ENCODE measurements at regions not wholly inside any gene's neighbourhood (a gene's known extent, or its start where the extent isn't known, plus 50 kb on each side); places are given as distances from the start of the nearest gene placed in this dataset.

DNA sequence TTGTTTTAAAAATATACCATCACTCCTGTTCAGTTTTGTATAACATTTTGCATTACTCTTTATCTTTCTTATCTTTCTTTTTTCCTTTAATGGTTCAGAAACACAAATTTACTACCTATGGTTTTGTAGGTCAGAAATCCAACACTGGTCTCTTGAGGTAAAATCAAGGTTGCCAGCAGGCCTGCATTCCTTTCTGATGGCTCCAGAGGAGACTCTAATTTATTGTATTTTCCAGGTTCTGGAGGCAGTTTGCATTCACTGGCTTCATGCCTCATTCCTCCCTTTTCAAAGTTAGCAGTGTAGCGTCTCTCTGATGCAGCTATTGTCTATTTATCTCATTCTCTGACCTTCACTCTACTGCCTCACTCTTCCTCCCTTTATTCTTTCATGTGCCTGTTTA lies 767.4 kb downstream of the SLITRK6 start:
- TF ChIP-seq POLR2A (IDR thresholded peaks at IDR 0.05) (no peak), EP300 (IDR thresholded peaks at IDR 0.05) (no peak)
- TF ChIP-seq, protein P1, sequence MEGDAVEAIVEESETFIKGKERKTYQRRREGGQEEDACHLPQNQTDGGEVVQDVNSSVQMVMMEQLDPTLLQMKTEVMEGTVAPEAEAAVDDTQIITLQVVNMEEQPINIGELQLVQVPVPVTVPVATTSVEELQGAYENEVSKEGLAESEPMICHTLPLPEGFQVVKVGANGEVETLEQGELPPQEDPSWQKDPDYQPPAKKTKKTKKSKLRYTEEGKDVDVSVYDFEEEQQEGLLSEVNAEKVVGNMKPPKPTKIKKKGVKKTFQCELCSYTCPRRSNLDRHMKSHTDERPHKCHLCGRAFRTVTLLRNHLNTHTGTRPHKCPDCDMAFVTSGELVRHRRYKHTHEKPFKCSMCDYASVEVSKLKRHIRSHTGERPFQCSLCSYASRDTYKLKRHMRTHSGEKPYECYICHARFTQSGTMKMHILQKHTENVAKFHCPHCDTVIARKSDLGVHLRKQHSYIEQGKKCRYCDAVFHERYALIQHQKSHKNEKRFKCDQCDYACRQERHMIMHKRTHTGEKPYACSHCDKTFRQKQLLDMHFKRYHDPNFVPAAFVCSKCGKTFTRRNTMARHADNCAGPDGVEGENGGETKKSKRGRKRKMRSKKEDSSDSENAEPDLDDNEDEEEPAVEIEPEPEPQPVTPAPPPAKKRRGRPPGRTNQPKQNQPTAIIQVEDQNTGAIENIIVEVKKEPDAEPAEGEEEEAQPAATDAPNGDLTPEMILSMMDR (IDR thresholded peaks at IDR 0.05): no peak
- 4 to 18% (median 5%) methylated on average over 1 of the region's 1 CpG for WGBS, 3 donors
- H3K27ac ChIP-seq: no peak overlapping the region
- H3K4me1 ChIP-seq (ENCODE audit: insufficient read depth): no peaks in the 10 kb centered on the region
- no peak for DNase-seq
- H3K9me3 ChIP-seq: no peaks in the 10 kb centered on the region
- intact Hi-C loops (cut with DNase I): no loop called here
- H3K4me3 ChIP-seq: no peak overlapping the region
- no peaks in the 10 kb centered on the region for H3K36me3 ChIP-seq
- H3K27me3 ChIP-seq: no peaks in the 10 kb centered on the region

DNA sequence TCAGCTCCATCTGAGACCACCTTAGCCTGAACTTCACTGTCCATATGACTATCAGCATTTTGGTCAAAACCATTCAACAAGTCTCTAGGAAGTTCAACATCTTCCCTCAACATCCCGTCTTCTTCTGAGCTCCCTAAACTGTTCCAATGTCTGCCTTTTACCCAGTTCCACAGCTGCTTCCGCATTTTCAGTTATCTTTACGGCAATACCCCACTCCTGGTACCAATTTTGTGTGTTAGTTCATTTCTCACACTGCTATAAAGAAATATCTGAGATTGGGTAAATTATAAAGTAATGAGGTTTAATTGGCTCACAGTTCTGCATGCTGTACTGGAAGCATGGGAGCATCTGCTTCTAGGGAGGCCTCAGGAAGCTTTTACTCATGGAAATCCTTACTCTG lies 771.2 kb downstream of the SLITRK6 start:
- WGBS, 3 donors: 91 to 94% (median 94%) methylated on average over 3 of the region's 3 CpGs
- H3K27me3 ChIP-seq: no peaks in the 10 kb centered on the region
- H3K9me3 ChIP-seq: no peaks in the 10 kb centered on the region
- no peak for DNase-seq
- intact Hi-C loops (cut with DNase I): no loop called here
- no peaks in the 10 kb centered on the region for H3K4me1 ChIP-seq (ENCODE audit: insufficient read depth)
- TF ChIP-seq EP300 (IDR thresholded peaks at IDR 0.05) (no peak), POLR2A (IDR thresholded peaks at IDR 0.05) (no peak)
- TF ChIP-seq, protein P1 (IDR thresholded peaks at IDR 0.05): no peak
- no peak overlapping the region for H3K27ac ChIP-seq
- no peak overlapping the region for H3K4me3 ChIP-seq
- no peaks in the 10 kb centered on the region for H3K36me3 ChIP-seq

DNA sequence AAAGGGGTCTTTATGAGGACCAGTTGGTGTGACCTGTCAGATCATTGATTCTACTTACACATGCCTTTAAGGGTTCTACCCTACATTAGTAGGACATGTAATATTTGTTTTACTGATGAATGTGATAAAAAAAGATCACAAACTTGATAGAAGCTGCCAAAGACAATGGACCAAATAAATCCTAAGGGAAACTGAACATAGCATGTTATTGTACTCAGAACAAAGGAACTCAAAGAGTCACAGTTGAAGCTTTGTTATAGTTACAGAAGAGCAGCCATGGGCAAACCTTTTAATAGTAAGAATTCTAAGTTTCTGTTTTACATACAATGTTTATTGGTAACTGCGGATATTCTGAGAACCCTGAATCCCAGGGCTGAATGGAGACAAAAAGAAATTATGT lies 780.1 kb downstream of the SLITRK6 start:
- no peak overlapping the region for H3K4me3 ChIP-seq
- WGBS, 3 donors: 91 to 96% (median 93%) methylated on average over 1 of the region's 1 CpG

DNA sequence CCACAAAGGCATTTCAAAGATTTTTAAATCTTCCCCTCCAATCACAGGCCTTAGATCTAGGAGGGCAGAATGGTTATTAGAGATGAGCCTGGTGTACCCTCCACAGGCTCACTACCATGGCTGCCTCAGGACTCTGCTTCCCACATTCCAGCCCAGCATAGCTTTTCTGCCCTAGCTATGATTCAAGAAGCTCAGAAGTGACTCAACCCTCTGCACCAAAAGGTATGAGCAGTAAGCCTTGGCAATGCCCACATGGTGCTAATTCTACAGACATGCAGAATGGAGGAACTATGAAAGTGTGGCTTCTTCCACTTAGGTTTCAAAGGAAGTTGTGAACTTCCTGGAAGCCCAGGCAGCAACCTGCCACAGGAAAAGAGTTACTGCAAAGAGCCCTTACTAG lies 786.2 kb downstream of the SLITRK6 start:
- H3K27ac ChIP-seq: no peak overlapping the region
- H3K9me3 ChIP-seq: no peaks in the 10 kb centered on the region
- no peak for DNase-seq
- TF ChIP-seq, protein P1 (IDR thresholded peaks at IDR 0.05): no peak
- no peak for TF ChIP-seq EP300 (IDR thresholded peaks at IDR 0.05)
- no peak for TF ChIP-seq POLR2A (IDR thresholded peaks at IDR 0.05)
- no peaks in the 10 kb centered on the region for H3K4me1 ChIP-seq (ENCODE audit: insufficient read depth)
- no peak overlapping the region for H3K4me3 ChIP-seq
- no peaks in the 10 kb centered on the region for H3K36me3 ChIP-seq
- no peaks in the 10 kb centered on the region for H3K27me3 ChIP-seq
- intact Hi-C loops (cut with DNase I): no loop called here

More for the DNA sequence above, 780.1 kb downstream of the SLITRK6 start:
- no peak for DNase-seq
- Histone ChIP-seq H3K4me1 (ENCODE audit: insufficient read depth) (no peaks in the 10 kb centered on the region), H3K27ac (no peak overlapping the region), H3K27me3 (no peaks in the 10 kb centered on the region), H3K9me3 (no peaks in the 10 kb centered on the region), H3K36me3 (no peaks in the 10 kb centered on the region)
- TF ChIP-seq, protein P1 (IDR thresholded peaks at IDR 0.05): no peak
- no peak for TF ChIP-seq POLR2A (IDR thresholded peaks at IDR 0.05)
- intact Hi-C loops (cut with DNase I): no loop called here

DNA sequence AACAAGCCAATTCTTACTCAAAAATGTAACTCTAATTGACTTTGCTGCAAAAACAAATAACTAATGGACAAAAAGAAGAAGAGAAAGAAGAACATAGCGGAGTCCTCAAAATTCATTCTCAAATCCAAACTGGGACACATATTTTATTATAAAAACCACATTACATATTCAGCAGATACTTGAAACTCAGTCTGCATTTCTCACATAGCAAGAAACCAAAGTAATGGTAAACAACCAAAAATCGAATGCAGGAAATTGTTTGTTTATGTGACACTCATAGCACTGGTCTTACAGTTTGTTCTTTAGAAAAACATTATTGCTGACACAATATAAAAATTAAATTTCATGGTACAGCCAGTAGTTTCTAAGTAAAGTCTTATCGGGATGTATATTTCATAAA lies 789.8 kb downstream of the SLITRK6 start:
- intact Hi-C loops (cut with DNase I): no loop called here
- no peak for DNase-seq
- 18 to 39% (median 21%) methylated on average over 3 of the region's 3 CpGs for WGBS, 3 donors

More for the DNA sequence above, 789.8 kb downstream of the SLITRK6 start:
- no peaks in the 10 kb centered on the region for H3K36me3 ChIP-seq
- TF ChIP-seq, protein P1 (IDR thresholded peaks at IDR 0.05): no peak
- TF ChIP-seq EP300 (IDR thresholded peaks at IDR 0.05): no peak
- no peak for TF ChIP-seq POLR2A (IDR thresholded peaks at IDR 0.05)
- H3K4me1 ChIP-seq (ENCODE audit: insufficient read depth): no peaks in the 10 kb centered on the region
- no peak overlapping the region for H3K4me3 ChIP-seq
- H3K27ac ChIP-seq: no peak overlapping the region
- no peaks in the 10 kb centered on the region for H3K27me3 ChIP-seq
- no peaks in the 10 kb centered on the region for H3K9me3 ChIP-seq
